Vagina (tissue), 2 donors: ENCODE measurements at regions not wholly inside any gene's neighbourhood (a gene's known extent, or its start where the extent isn't known, plus 50 kb on each side); places are given as distances from the start of the nearest gene placed in this dataset.
"Not testable (repeated sequence)": the region's sequence is repeated elsewhere in the genome, so short reads cannot be mapped to it uniquely, and the experiment has no call there.

Source experiments
- DNase-seq, 2 donors: peaks; one replicate each; pipeline ENCODE4 v3.0.0-alpha.2; 2017; ENCODE audit errors: extremely low spot score in 2 of 2
- H3K27ac ChIP-seq: fragments of 200-600 bp; sonication (generic); one replicate; pipeline ENCODE4 v1.5.1; 2019
- H3K27me3 ChIP-seq: fragments of 200-600 bp; sonication (generic); one replicate; pipeline ENCODE4 v1.5.1; 2019
- H3K36me3 ChIP-seq, 2 donors: fragments of 200-600 bp; sonication (generic); one replicate each; pipeline ENCODE4 v1.5.1; 2017 to 2019
- H3K4me1 ChIP-seq: fragments of 200-600 bp; sonication (generic); one replicate; pipeline ENCODE4 v1.5.1; 2019
- H3K4me3 ChIP-seq, 2 donors: fragments of 200-600 bp; sonication (generic); 1 replicate in 1 of 2; 2 replicates in 1 of 2; pipeline ENCODE4 v1.5.1; 2016 to 2019
- H3K9me3 ChIP-seq: fragments of 200-600 bp; sonication (generic); one replicate; pipeline ENCODE4 v1.5.1; 2019
- POLR2AphosphoS5 ChIP-seq, 2 donors: sonication (generic); formaldehyde crosslinking; IDR thresholded peaks; one replicate each; pipeline ENCODE4 v1.9.0; 2017; ENCODE audit warnings: antibody characterized with exemption in 2 of 2, mild to moderate bottlenecking in 2 of 2, low read depth in 1 of 2; ENCODE audit not compliant: insufficient read depth in 1 of 2
- intact Hi-C: fragments of 100-400 bp; cut with DNase I; formaldehyde crosslinking; loops from one replicate; pipeline ENCODE4 v1.15.1; 2023

- H3K36me3 ChIP-seq, H3K27me3 ChIP-seq, intact Hi-C loops, DNase-seq, H3K9me3 ChIP-seq, H3K4me3 ChIP-seq: not testable (repeated sequence)
- Histone ChIP-seq H3K27ac (peak overlapping the region; percentile 27), H3K4me1 (peaks cover 33% of the 10 kb centered on the region)
These were observed 149.0 kb downstream of the LAT start for GRCh38 chr16:29133681-29134430.

GRCh38 chr16:29132869-29133268 lies 148.0 kb downstream of the LAT start:
- Histone ChIP-seq H3K27ac (peak overlapping the region; percentile 90), H3K4me1 (peaks cover 40% of the 10 kb centered on the region)
- H3K27me3 ChIP-seq, H3K36me3 ChIP-seq, DNase-seq, H3K4me3 ChIP-seq, H3K9me3 ChIP-seq, intact Hi-C loops: not testable (repeated sequence)

GRCh38 chr16:29132444-29132843 lies 147.6 kb downstream of the LAT start:
- intact Hi-C loops, H3K27me3 ChIP-seq, H3K9me3 ChIP-seq, H3K4me3 ChIP-seq, DNase-seq, H3K36me3 ChIP-seq: not testable (repeated sequence)
- Histone ChIP-seq H3K27ac (peak overlapping the region; percentile 90), H3K4me1 (peaks cover 40% of the 10 kb centered on the region)

GRCh38 chr16:29130901-29131851 lies 146.3 kb downstream of the LAT start:
- H3K27ac ChIP-seq: peak overlapping the region; percentile 90
- H3K4me3 ChIP-seq, H3K27me3 ChIP-seq, H3K36me3 ChIP-seq, DNase-seq, intact Hi-C loops, H3K9me3 ChIP-seq: not testable (repeated sequence)
- peaks cover 40% of the 10 kb centered on the region for H3K4me1 ChIP-seq

GRCh38 chr16:29130131-29130711 lies 145.4 kb downstream of the LAT start:
- intact Hi-C loops, DNase-seq, H3K36me3 ChIP-seq, H3K9me3 ChIP-seq, H3K27me3 ChIP-seq, H3K4me3 ChIP-seq: not testable (repeated sequence)
- Histone ChIP-seq H3K4me1 (peaks cover 40% of the 10 kb centered on the region), H3K27ac (peak overlapping the region; percentile 90)

GRCh38 chr16:29129458-29130038 lies 144.7 kb downstream of the LAT start:
- H3K27ac ChIP-seq: peak overlapping the region; percentile 90
- H3K36me3 ChIP-seq, H3K9me3 ChIP-seq, H3K4me3 ChIP-seq, H3K27me3 ChIP-seq, intact Hi-C loops: not testable (repeated sequence)
- peaks cover 40% of the 10 kb centered on the region for H3K4me1 ChIP-seq
- peak; percentile 12 to 66 for TF ChIP-seq POLR2AphosphoS5 (IDR thresholded peaks at IDR 0.05; ENCODE audit: insufficient read depth in 1 of 2, low read depth in 1 of 2)
- peak in 1 of 2 donors; percentile 94 for DNase-seq

- H3K27me3 ChIP-seq, H3K9me3 ChIP-seq, DNase-seq, H3K36me3 ChIP-seq, intact Hi-C loops, H3K4me3 ChIP-seq: not testable (repeated sequence)
- peak overlapping the region; percentile 90 for H3K27ac ChIP-seq
- H3K4me1 ChIP-seq: peaks cover 40% of the 10 kb centered on the region
These were observed 144.0 kb downstream of the LAT start for GRCh38 chr16:29128732-29129457.

- H3K4me3 ChIP-seq, intact Hi-C loops, H3K36me3 ChIP-seq, DNase-seq, H3K27me3 ChIP-seq, H3K9me3 ChIP-seq: not testable (repeated sequence)
- peak overlapping the region; percentile 90 for H3K27ac ChIP-seq
- H3K4me1 ChIP-seq: peaks cover 40% of the 10 kb centered on the region
These were observed 143.1 kb downstream of the LAT start for GRCh38 chr16:29127806-29128420.
